M059J (cell line): ENCODE measurements at regions not wholly inside any gene's neighbourhood (a gene's known extent, or its start where the extent isn't known, plus 50 kb on each side); places are given as distances from the start of the nearest gene placed in this dataset.

Experiments
- DNase-seq: peaks from one replicate; pipeline ENCODE4 v3.0.0-alpha.2; 2012; ENCODE audit warnings: low read depth

- no peak for DNase-seq
Measured at GRCh38 chr1:170219163-170219562, 73.4 kb downstream of the NTMT2 start.

- peak; percentile 32 for DNase-seq
Measured at GRCh38 chr1:170221031-170221430, 75.3 kb downstream of the NTMT2 start.

GRCh38 chr1:170221495-170221894 lies 75.7 kb downstream of the NTMT2 start:
- DNase-seq, result no peak

GRCh38 chr1:170224469-170224868 lies 78.7 kb downstream of the NTMT2 start:
- no peak for DNase-seq

- peak; percentile 7 for DNase-seq
Measured at GRCh38 chr1:170225781-170226530, 80.2 kb downstream of the NTMT2 start.

- no peak for DNase-seq
Measured at GRCh38 chr1:170226767-170227166, 81.0 kb downstream of the NTMT2 start.

GRCh38 chr1:170230323-170230722 lies 84.6 kb downstream of the NTMT2 start:
- no peak for DNase-seq

- DNase-seq, result no peak
Measured at GRCh38 chr1:170231662-170232061, 85.9 kb downstream of the NTMT2 start.

GRCh38 chr1:170238704-170239391 lies 93.1 kb downstream of the NTMT2 start:
- no peak for DNase-seq

- DNase-seq, result no peak
Measured at GRCh38 chr1:170239445-170239844, 93.7 kb downstream of the NTMT2 start.

- DNase-seq, result no peak
Measured at GRCh38 chr1:170240409-170240808, 94.7 kb downstream of the NTMT2 start.

GRCh38 chr1:170241266-170241851 lies 95.6 kb downstream of the NTMT2 start:
- no peak for DNase-seq

GRCh38 chr1:170247751-170248521 lies 102.2 kb downstream of the NTMT2 start:
- DNase-seq, result peak; percentile 22

- DNase-seq, result no peak
Measured at GRCh38 chr1:170250531-170251276, 104.9 kb downstream of the NTMT2 start.

GRCh38 chr1:170252851-170253579 lies 107.3 kb downstream of the NTMT2 start:
- DNase-seq, result no peak

GRCh38 chr1:170254371-170254770 lies 108.6 kb downstream of the NTMT2 start:
- no peak for DNase-seq

- DNase-seq, result peak; percentile 23
Measured at GRCh38 chr1:170261669-170262068, 115.9 kb downstream of the NTMT2 start.

GRCh38 chr1:170262276-170262939 lies 116.6 kb downstream of the NTMT2 start:
- no peak for DNase-seq

- DNase-seq, result no peak
Measured at GRCh38 chr1:170265234-170265633, 119.5 kb downstream of the NTMT2 start.

GRCh38 chr1:170267317-170267716 lies 121.6 kb downstream of the NTMT2 start:
- no peak for DNase-seq
